Activated CD8-positive, alpha-beta T cell treated with anti-CD3 and anti-CD28 coated beads for 36 hours (primary cell): ENCODE measurements at regions not wholly inside any gene's neighbourhood (a gene's known extent, or its start where the extent isn't known, plus 50 kb on each side); places are given as distances from the start of the nearest gene placed in this dataset.

Source experiments
- ATAC-seq: fragments of 200-7000 bp; cut with Tn5 transposase; one replicate; pipeline ENCODE4 v1.10.0; 2021; ENCODE audit warnings: mild to moderate bottlenecking, moderate library complexity
- CTCF ChIA-PET: fragments of 350-600 bp; sonication (Branson Sonifier 250); formaldehyde crosslinking; loops from one replicate; lab custom pipeline; 2021; ENCODE audit warnings: antibody characterized with exemption; lab: Charles Lee
- POLR2A ChIA-PET: fragments of 350-600 bp; sonication (Branson Sonifier 250); formaldehyde crosslinking; loops from one replicate; lab custom pipeline; 2021; ENCODE audit warnings: antibody characterized with exemption; lab: Charles Lee
- DNase-seq: peaks from one replicate; pipeline ENCODE4 v3.0.0-alpha.2; 2020
- H3K27ac Mint-ChIP-seq: one replicate; pipeline ENCODE4 v1.8.0; 2021; ENCODE audit warnings: mild to moderate bottlenecking, mixed read lengths
- H3K27me3 Mint-ChIP-seq: one replicate; pipeline ENCODE4 v1.8.0; 2021; ENCODE audit warnings: mixed read lengths
- H3K36me3 Mint-ChIP-seq: one replicate; pipeline ENCODE4 v1.8.0; 2021; ENCODE audit warnings: low read depth, mixed read lengths
- H3K4me1 Mint-ChIP-seq: one replicate; pipeline ENCODE4 v1.8.0; 2021; ENCODE audit warnings: low read depth, mixed read lengths
- H3K4me3 Mint-ChIP-seq: one replicate; pipeline ENCODE4 v1.8.0; 2021; ENCODE audit warnings: mild to moderate bottlenecking, moderate library complexity, mixed read lengths
- H3K9me3 Mint-ChIP-seq: one replicate; pipeline ENCODE4 v1.8.0; 2021; ENCODE audit warnings: mixed read lengths
- CTCF ChIP-seq: fragments of 200-600 bp; IDR thresholded peaks from one replicate; pipeline ENCODE4 v1.8.0; 2022; ENCODE audit warnings: antibody characterized with exemption, mild to moderate bottlenecking
- intact Hi-C: fragments of 100-400 bp; cut with micrococcal nuclease; formaldehyde crosslinking; loops from one replicate; pipeline ENCODE4 v1.10.0; 2022

DNA sequence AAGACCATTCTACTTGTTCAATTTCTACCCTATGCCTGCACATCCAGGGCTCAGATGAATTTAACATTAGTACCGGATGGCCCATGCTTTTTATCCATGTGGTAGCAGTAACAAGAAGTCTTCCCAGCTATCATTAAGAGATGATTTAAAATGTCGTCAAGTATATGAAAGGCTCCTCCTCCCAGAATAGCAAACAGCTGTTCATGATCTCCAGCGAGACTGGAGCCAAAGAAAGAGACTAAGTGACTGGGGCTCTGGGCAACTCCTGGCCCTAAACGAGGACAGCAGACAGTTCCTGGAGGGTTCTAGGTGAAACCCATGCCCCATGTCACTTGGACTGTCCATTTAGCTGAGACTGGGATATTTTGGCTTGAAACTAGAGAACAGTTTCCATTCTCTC, 160.8 kb downstream of the CDC5L start:
- no peak for DNase-seq
- intact Hi-C loops: no loop called here
- POLR2A ChIA-PET: no interaction called here
- Mint-ChIP-seq H3K27ac (no peak overlapping the region), H3K9me3 (no peaks in the 10 kb centered on the region), H3K4me3 (no peak overlapping the region), H3K36me3 (no peaks in the 10 kb centered on the region), H3K4me1 (no peaks in the 10 kb centered on the region), H3K27me3 (no peaks in the 10 kb centered on the region)
- CTCF ChIA-PET: interaction anchor here (1.1 to 1.6 kb wide), 2 partner anchors 73 to 78 kb away, joined by 3 read pairs; no protein-coding TSS in a partner anchor
- ATAC-seq: no peak
- no peak for TF ChIP-seq CTCF

DNA sequence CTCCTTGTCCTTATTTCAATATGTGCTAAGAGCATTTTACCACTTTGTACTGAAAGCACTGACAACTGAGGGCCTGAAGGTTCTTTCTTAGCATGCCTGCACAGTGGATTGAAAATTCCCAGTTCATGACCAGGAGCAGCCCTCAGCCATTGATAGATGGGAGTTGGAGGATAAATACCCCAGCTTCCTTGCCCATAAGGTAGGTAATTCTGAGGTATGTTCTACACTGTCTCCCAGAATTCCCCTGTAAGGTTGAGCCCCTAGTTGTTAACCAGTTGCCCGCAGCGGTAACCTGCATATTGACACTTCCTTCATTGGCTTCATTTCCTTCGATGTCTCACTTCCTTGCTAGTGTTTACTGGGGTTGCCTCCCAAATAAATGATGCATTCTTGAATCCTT, 162.0 kb downstream of the CDC5L start:
- DNase-seq (no peak), ATAC-seq (no peak)
- Mint-ChIP-seq H3K4me3 (no peak overlapping the region), H3K27ac (no peak overlapping the region), H3K4me1 (no peaks in the 10 kb centered on the region), H3K27me3 (no peaks in the 10 kb centered on the region), H3K36me3 (no peaks in the 10 kb centered on the region), H3K9me3 (no peaks in the 10 kb centered on the region)
- ChIA-PET POLR2A (no interaction called here), CTCF (interaction anchor here (1.1 kb wide), 1 partner anchor 79 kb away, joined by 3 read pairs; no protein-coding TSS in a partner anchor)
- no peak for TF ChIP-seq CTCF
- intact Hi-C loops: no loop called here

- DNase-seq (no peak), ATAC-seq (no peak)
- Mint-ChIP-seq H3K27ac (no peak overlapping the region), H3K9me3 (no peaks in the 10 kb centered on the region), H3K4me1 (no peaks in the 10 kb centered on the region), H3K27me3 (peaks cover 9% of the 10 kb centered on the region), H3K36me3 (no peaks in the 10 kb centered on the region), H3K4me3 (no peak overlapping the region)
- ChIA-PET CTCF (no interaction called here), POLR2A (no interaction called here)
- intact Hi-C loops: no loop called here
- TF ChIP-seq CTCF: no peak
Measured at GRCh38 chr6:44554194-44554593, 166.7 kb downstream of the CDC5L start.

- Mint-ChIP-seq H3K36me3 (no peaks in the 10 kb centered on the region), H3K4me3 (no peak overlapping the region), H3K4me1 (no peaks in the 10 kb centered on the region), H3K27ac (no peak overlapping the region), H3K9me3 (no peaks in the 10 kb centered on the region), H3K27me3 (peaks cover 10% of the 10 kb centered on the region)
- POLR2A ChIA-PET: no interaction called here
- CTCF ChIA-PET: no interaction called here
- no peak for TF ChIP-seq CTCF
- DNase-seq (no peak), ATAC-seq (no peak)
- intact Hi-C loops: no loop called here
Measured at GRCh38 chr6:44554861-44555260, 167.4 kb downstream of the CDC5L start.

- TF ChIP-seq CTCF: no peak
- intact Hi-C loops: no loop called here
Measured at GRCh38 chr6:44556046-44556445, 168.5 kb downstream of the CDC5L start.

More at GRCh38 chr6:44556046-44556445, 168.5 kb downstream of the CDC5L start:
- Mint-ChIP-seq H3K27me3 (peaks cover 15% of the 10 kb centered on the region), H3K36me3 (no peaks in the 10 kb centered on the region), H3K4me1 (peaks cover 5% of the 10 kb centered on the region), H3K9me3 (no peaks in the 10 kb centered on the region), H3K27ac (no peak overlapping the region), H3K4me3 (no peak overlapping the region)
- DNase-seq: no peak
- ChIA-PET CTCF (no interaction called here), POLR2A (no interaction called here)
- no peak for ATAC-seq
